ENCODE measurements at regions not wholly inside any gene's neighbourhood (a gene's known extent, or its start where the extent isn't known, plus 50 kb on each side); places are given as distances from the start of the nearest gene placed in this dataset.

- DNase-seq (ENCODE audit: low read depth in 1 of 2, low spot score in 1 of 2) (no peak), FAIRE-seq (no peak), ATAC-seq (no peak)
- POLR2A ChIA-PET: no interaction called here
- no peaks in the 10 kb centered on the region for H3K4me1 ChIP-seq
- TF ChIP-seq NR3C1 (IDR thresholded peaks at IDR 0.05): no peak
- no peak for TF ChIP-seq KDM1A (IDR thresholded peaks at IDR 0.05; ENCODE audit: low read depth)
- TF ChIP-seq TP53 (CRISPR knock-in tag; IDR thresholded peaks at IDR 0.05): no peak
- no peak for TF ChIP-seq ZSCAN20 (CRISPR knock-in tag; IDR thresholded peaks at IDR 0.05)
- TF ChIP-seq RFX5 (IDR thresholded peaks at IDR 0.05): no peak
- no peak for TF ChIP-seq ZNF302 (CRISPR knock-in tag; IDR thresholded peaks at IDR 0.05)
- no peak for TF ChIP-seq HES2 (IDR thresholded peaks at IDR 0.05)
- TF ChIP-seq BCL3 (IDR thresholded peaks at IDR 0.05): no peak
- TF ChIP-seq CEBPB (IDR thresholded peaks at IDR 0.05): no peak
- TF ChIP-seq CTCF (IDR thresholded peaks at IDR 0.05): no peak
- TF ChIP-seq ZC3H11A (IDR thresholded peaks at IDR 0.05): no peak
- TF ChIP-seq FOSL2 (IDR thresholded peaks at IDR 0.05): no peak
- TF ChIP-seq FOSL2 (CRISPR knock-in tag; IDR thresholded peaks at IDR 0.05): no peak
- TF ChIP-seq POLR2A (IDR thresholded peaks at IDR 0.05; ENCODE audit: low read length): no peak
- no peak for TF ChIP-seq ESRRA (IDR thresholded peaks at IDR 0.05; ENCODE audit: borderline replicate concordance, low read length)
- peaks cover 22% of the 10 kb centered on the region; the same call in 1 of the 3 replicates for H3K9me3 ChIP-seq
- no peak overlapping the region for H3K27ac ChIP-seq
- WGBS (ENCODE audit: missing lambda C conversion rate): 2% methylated on average over 3 of the region's 3 CpGs
- no peak overlapping the region for H3K4me3 ChIP-seq
- H3K4me2 ChIP-seq: no peak overlapping the region
- CTCF ChIA-PET: interaction anchor here (0.7 to 1.2 kb wide), 3 partner anchors 69 to 1018 kb away, joined by 3 to 5 read pairs (median 3); no protein-coding TSS in a partner anchor
These were observed 351.9 kb upstream of the TSHZ3 start for GRCh38 chr19:31701146-31701545.

GRCh38 chr19:31705656-31706055 is 356.4 kb upstream of the TSHZ3 start:
- TF ChIP-seq REST (IDR thresholded peaks at IDR 0.05) (no peak), RCOR1 (IDR thresholded peaks at IDR 0.05; ENCODE audit: low read depth, low read length) (no peak), FOSB (CRISPR knock-in tag; IDR thresholded peaks at IDR 0.05) (no peak), HOXA7 (CRISPR knock-in tag; IDR thresholded peaks at IDR 0.05) (no peak), CEBPB (IDR thresholded peaks at IDR 0.05) (no peak), ATOH8 (CRISPR knock-in tag; IDR thresholded peaks at IDR 0.05; ENCODE audit: low read depth) (no peak), KDM1A (IDR thresholded peaks at IDR 0.05; ENCODE audit: low read depth) (no peak), RFX5 (IDR thresholded peaks at IDR 0.05) (no peak), CBX2 (IDR thresholded peaks at IDR 0.05; ENCODE audit: borderline replicate concordance, low read depth) (no peak), GATA3 (IDR thresholded peaks at IDR 0.05; ENCODE audit: borderline replicate concordance) (no peak), NR3C1 (IDR thresholded peaks at IDR 0.05) (no peak)
- H3K4me3 ChIP-seq: no peak overlapping the region
- peaks cover 19% of the 10 kb centered on the region; the same call in 1 of the 3 replicates for H3K9me3 ChIP-seq
- DNase-seq (ENCODE audit: low read depth in 1 of 2, low spot score in 1 of 2) (no peak), ATAC-seq (no peak), FAIRE-seq (no peak)
- POLR2A ChIA-PET: no interaction called here
- 0% methylated on average over 5 of the region's 5 CpGs for WGBS (ENCODE audit: missing lambda C conversion rate)
- CTCF ChIA-PET: interaction anchor here (1.5 kb wide), 2 partner anchors 26 to 107 kb away, joined by 3 to 5 read pairs; no protein-coding TSS in a partner anchor
- no peaks in the 10 kb centered on the region for H3K4me1 ChIP-seq
- H3K4me2 ChIP-seq: no peak overlapping the region
- H3K27ac ChIP-seq: no peak overlapping the region

All from A549 (cell line).